ENCODE measurements at regions not wholly inside any gene's neighbourhood (a gene's known extent, or its start where the extent isn't known, plus 50 kb on each side); places are given as distances from the start of the nearest gene placed in this dataset.

DNA sequence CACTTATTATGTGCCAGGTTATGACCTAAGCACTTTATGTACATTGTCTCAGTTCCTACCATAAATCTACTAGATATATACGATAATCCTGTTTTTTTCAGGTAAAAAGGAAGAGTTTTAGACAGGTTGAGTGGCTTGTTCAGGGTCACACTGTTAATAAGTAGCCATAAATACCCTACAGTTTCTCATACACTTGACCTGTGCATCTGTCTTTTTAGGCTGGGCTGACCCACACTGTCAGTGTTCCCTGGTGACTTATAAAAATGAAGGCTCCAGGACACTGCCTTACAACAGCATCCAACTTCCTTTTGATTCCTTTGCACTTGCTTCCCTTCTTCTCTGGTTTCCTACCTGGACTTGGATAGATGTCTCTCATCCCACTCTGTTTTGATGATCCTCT lies 78.2 kb upstream of the PAQR3 start:
- no peaks in the 10 kb centered on the region for H4K20me1 ChIP-seq (ENCODE audit: insufficient read depth)
- H3K9ac ChIP-seq: no peak overlapping the region
- no peak for TF ChIP-seq CTCF (conservative IDR thresholded peaks at IDR 0.05; ENCODE audit: low read depth, low read length)
- H3K36me3 ChIP-seq (ENCODE audit: insufficient read depth): no peaks in the 10 kb centered on the region
- no peak overlapping the region for H2AFZ ChIP-seq (ENCODE audit: low read depth)
- no peaks in the 10 kb centered on the region for H3K4me1 ChIP-seq (ENCODE audit: low read depth, poor library complexity, severe bottlenecking)
- H3K27ac ChIP-seq: no peak overlapping the region
- H3K4me2 ChIP-seq: no peak overlapping the region
- no peak overlapping the region for H3K4me3 ChIP-seq (IDR thresholded peaks at IDR 0.05; ENCODE audit: insufficient read depth, low read depth, low read length)
- H3K79me2 ChIP-seq (ENCODE audit: insufficient read depth, low read depth): no peaks in the 10 kb centered on the region
- H3K27me3 ChIP-seq (ENCODE audit: insufficient read depth, low read depth): no peaks in the 10 kb centered on the region

- no peak overlapping the region for H3K9ac ChIP-seq
- H3K27me3 ChIP-seq (ENCODE audit: insufficient read depth, low read depth): no peaks in the 10 kb centered on the region
- no peaks in the 10 kb centered on the region for H4K20me1 ChIP-seq (ENCODE audit: insufficient read depth)
- no peak overlapping the region for H3K4me3 ChIP-seq (IDR thresholded peaks at IDR 0.05; ENCODE audit: insufficient read depth, low read depth, low read length)
- H2AFZ ChIP-seq (ENCODE audit: low read depth): no peak overlapping the region
- no peak overlapping the region for H3K4me2 ChIP-seq
- no peaks in the 10 kb centered on the region for H3K4me1 ChIP-seq (ENCODE audit: low read depth, poor library complexity, severe bottlenecking)
- no peak for TF ChIP-seq CTCF (conservative IDR thresholded peaks at IDR 0.05; ENCODE audit: low read depth, low read length)
- no peaks in the 10 kb centered on the region for H3K79me2 ChIP-seq (ENCODE audit: insufficient read depth, low read depth)
- H3K27ac ChIP-seq: no peak overlapping the region
- no peaks in the 10 kb centered on the region for H3K36me3 ChIP-seq (ENCODE audit: insufficient read depth)
These were observed 77.6 kb upstream of the PAQR3 start for GRCh38 chr4:79016878-79017277.

DNA sequence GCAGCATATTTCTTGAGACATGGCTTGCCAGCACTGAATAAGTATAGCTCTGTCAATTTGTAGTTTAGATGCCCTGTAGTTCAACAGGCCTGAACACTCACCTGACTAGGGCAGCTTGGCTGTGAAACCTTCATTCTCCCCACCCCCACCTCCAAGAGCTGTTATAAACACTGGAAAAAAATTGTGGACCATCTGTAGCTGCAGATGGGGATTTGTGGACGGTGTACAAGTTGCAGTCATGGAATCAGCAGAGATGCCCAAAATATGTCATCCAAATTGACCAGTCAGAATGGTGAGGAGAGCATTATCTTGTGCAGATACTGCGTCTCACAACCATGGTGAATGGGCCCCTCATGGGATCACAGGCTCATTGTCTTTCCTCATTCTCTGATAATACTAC lies 76.2 kb upstream of the PAQR3 start:
- Histone ChIP-seq H4K20me1 (ENCODE audit: insufficient read depth) (no peaks in the 10 kb centered on the region), H3K9ac (no peak overlapping the region), H3K27ac (no peak overlapping the region), H3K79me2 (ENCODE audit: insufficient read depth, low read depth) (no peaks in the 10 kb centered on the region), H3K4me3 (IDR thresholded peaks at IDR 0.05; ENCODE audit: insufficient read depth, low read depth, low read length) (no peak overlapping the region), H3K27me3 (ENCODE audit: insufficient read depth, low read depth) (no peaks in the 10 kb centered on the region), H2AFZ (ENCODE audit: low read depth) (no peak overlapping the region), H3K4me2 (no peak overlapping the region), H3K4me1 (ENCODE audit: low read depth, poor library complexity, severe bottlenecking) (no peaks in the 10 kb centered on the region), H3K36me3 (ENCODE audit: insufficient read depth) (no peaks in the 10 kb centered on the region)
- no peak for TF ChIP-seq CTCF (conservative IDR thresholded peaks at IDR 0.05; ENCODE audit: low read depth, low read length)

DNA sequence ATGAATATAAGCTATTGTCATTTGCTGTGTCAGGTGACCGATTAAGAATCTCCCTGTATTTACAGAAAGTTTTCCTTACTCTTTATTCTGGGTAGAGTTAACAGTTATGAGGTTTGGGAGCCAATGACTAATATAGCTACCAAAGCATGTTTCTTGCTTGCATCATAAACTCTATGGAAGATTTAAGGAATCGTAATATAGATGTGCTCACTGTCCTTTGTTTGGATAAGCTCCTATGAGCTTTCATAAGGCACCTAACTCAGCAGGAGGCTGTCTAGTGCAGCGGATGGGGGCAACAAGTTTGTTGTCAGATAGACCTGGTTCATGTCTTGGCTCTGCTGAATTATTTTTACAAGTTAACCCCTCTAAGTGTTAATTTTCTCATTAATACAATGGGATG lies 75.0 kb upstream of the PAQR3 start:
- Histone ChIP-seq H3K27ac (no peak overlapping the region), H3K27me3 (ENCODE audit: insufficient read depth, low read depth) (no peaks in the 10 kb centered on the region), H3K79me2 (ENCODE audit: insufficient read depth, low read depth) (no peaks in the 10 kb centered on the region), H2AFZ (ENCODE audit: low read depth) (no peak overlapping the region), H3K4me1 (ENCODE audit: low read depth, poor library complexity, severe bottlenecking) (no peaks in the 10 kb centered on the region), H3K9ac (no peak overlapping the region), H3K36me3 (ENCODE audit: insufficient read depth) (no peaks in the 10 kb centered on the region), H3K4me3 (IDR thresholded peaks at IDR 0.05; ENCODE audit: insufficient read depth, low read depth, low read length) (no peak overlapping the region), H3K4me2 (no peak overlapping the region), H4K20me1 (ENCODE audit: insufficient read depth) (no peaks in the 10 kb centered on the region)
- no peak for TF ChIP-seq CTCF (conservative IDR thresholded peaks at IDR 0.05; ENCODE audit: low read depth, low read length)

- Histone ChIP-seq H3K4me1 (ENCODE audit: low read depth, poor library complexity, severe bottlenecking) (no peaks in the 10 kb centered on the region), H4K20me1 (ENCODE audit: insufficient read depth) (no peaks in the 10 kb centered on the region), H3K4me2 (no peak overlapping the region), H3K27me3 (ENCODE audit: insufficient read depth, low read depth) (no peaks in the 10 kb centered on the region), H3K27ac (no peak overlapping the region), H2AFZ (ENCODE audit: low read depth) (no peak overlapping the region), H3K36me3 (ENCODE audit: insufficient read depth) (no peaks in the 10 kb centered on the region), H3K79me2 (ENCODE audit: insufficient read depth, low read depth) (no peaks in the 10 kb centered on the region), H3K4me3 (IDR thresholded peaks at IDR 0.05; ENCODE audit: insufficient read depth, low read depth, low read length) (no peak overlapping the region), H3K9ac (no peak overlapping the region)
- no peak for TF ChIP-seq CTCF (conservative IDR thresholded peaks at IDR 0.05; ENCODE audit: low read depth, low read length)
These were observed 74.5 kb upstream of the PAQR3 start for GRCh38 chr4:79013756-79014155.
